H1 (cell line): ENCODE measurements at regions not wholly inside any gene's neighbourhood (a gene's known extent, or its start where the extent isn't known, plus 50 kb on each side); places are given as distances from the start of the nearest gene placed in this dataset.

ENCODE experiments used
- CBX8 ChIP-seq: fragments of 300-800, 300-1000 bp; sonication (generic); IDR thresholded peaks from 2 replicates; pipeline ENCODE4 v1.7.1; 2016; ENCODE audit warnings: low read depth, low read length, borderline replicate concordance
- CTBP2 ChIP-seq: IDR thresholded peaks from 2 replicates; pipeline ENCODE4 v1.7.0; 2011; ENCODE audit warnings: borderline replicate concordance, mild to moderate bottlenecking, moderate library complexity, mixed read lengths, low read length; ENCODE audit not compliant: insufficient read depth, insufficient read length
- MAX ChIP-seq: IDR thresholded peaks from 2 replicates; pipeline ENCODE4 v1.6.1; 2012; ENCODE audit warnings: inconsistent platforms
- RAD21 ChIP-seq, 2 experiments: IDR thresholded peaks in 1 of 2; conservative IDR thresholded peaks in 1 of 2; 2 replicates each; pipeline ENCODE4 v1.6.1; 2011; ENCODE audit warnings: low read depth in 2 of 2, low read length in 2 of 2, improper control_type of control experiment in 1 of 2, inconsistent platforms in 1 of 2, mild to moderate bottlenecking in 1 of 2, moderate library complexity in 1 of 2
- RXRA ChIP-seq: IDR thresholded peaks from 2 replicates; pipeline ENCODE4 v1.6.1; 2011; ENCODE audit warnings: low read depth, mild to moderate bottlenecking, low read length, moderate library complexity; ENCODE audit not compliant: insufficient read depth
- SRF ChIP-seq: IDR thresholded peaks from 2 replicates; pipeline ENCODE4 v1.6.1; 2011; ENCODE audit warnings: mild to moderate bottlenecking, low read depth, low read length, moderate library complexity
- TCF12 ChIP-seq: IDR thresholded peaks from 2 replicates; pipeline ENCODE4 v1.6.1; 2011; ENCODE audit warnings: low read depth, mild to moderate bottlenecking, low read length
- TF ChIP-seq, protein P1 (sequence below): fragments of 300-600 bp; sonication (generic); IDR thresholded peaks from 2 replicates; pipeline ENCODE4 v1.7.1; 2012; ENCODE audit warnings: low read length, moderate library complexity, mild to moderate bottlenecking, inconsistent platforms; ENCODE audit not compliant: insufficient replicate concordance

GRCh38 chr6:11938285-11938890 is 73.7 kb upstream of the HIVEP1 start (continued):
- TF ChIP-seq, protein P1, sequence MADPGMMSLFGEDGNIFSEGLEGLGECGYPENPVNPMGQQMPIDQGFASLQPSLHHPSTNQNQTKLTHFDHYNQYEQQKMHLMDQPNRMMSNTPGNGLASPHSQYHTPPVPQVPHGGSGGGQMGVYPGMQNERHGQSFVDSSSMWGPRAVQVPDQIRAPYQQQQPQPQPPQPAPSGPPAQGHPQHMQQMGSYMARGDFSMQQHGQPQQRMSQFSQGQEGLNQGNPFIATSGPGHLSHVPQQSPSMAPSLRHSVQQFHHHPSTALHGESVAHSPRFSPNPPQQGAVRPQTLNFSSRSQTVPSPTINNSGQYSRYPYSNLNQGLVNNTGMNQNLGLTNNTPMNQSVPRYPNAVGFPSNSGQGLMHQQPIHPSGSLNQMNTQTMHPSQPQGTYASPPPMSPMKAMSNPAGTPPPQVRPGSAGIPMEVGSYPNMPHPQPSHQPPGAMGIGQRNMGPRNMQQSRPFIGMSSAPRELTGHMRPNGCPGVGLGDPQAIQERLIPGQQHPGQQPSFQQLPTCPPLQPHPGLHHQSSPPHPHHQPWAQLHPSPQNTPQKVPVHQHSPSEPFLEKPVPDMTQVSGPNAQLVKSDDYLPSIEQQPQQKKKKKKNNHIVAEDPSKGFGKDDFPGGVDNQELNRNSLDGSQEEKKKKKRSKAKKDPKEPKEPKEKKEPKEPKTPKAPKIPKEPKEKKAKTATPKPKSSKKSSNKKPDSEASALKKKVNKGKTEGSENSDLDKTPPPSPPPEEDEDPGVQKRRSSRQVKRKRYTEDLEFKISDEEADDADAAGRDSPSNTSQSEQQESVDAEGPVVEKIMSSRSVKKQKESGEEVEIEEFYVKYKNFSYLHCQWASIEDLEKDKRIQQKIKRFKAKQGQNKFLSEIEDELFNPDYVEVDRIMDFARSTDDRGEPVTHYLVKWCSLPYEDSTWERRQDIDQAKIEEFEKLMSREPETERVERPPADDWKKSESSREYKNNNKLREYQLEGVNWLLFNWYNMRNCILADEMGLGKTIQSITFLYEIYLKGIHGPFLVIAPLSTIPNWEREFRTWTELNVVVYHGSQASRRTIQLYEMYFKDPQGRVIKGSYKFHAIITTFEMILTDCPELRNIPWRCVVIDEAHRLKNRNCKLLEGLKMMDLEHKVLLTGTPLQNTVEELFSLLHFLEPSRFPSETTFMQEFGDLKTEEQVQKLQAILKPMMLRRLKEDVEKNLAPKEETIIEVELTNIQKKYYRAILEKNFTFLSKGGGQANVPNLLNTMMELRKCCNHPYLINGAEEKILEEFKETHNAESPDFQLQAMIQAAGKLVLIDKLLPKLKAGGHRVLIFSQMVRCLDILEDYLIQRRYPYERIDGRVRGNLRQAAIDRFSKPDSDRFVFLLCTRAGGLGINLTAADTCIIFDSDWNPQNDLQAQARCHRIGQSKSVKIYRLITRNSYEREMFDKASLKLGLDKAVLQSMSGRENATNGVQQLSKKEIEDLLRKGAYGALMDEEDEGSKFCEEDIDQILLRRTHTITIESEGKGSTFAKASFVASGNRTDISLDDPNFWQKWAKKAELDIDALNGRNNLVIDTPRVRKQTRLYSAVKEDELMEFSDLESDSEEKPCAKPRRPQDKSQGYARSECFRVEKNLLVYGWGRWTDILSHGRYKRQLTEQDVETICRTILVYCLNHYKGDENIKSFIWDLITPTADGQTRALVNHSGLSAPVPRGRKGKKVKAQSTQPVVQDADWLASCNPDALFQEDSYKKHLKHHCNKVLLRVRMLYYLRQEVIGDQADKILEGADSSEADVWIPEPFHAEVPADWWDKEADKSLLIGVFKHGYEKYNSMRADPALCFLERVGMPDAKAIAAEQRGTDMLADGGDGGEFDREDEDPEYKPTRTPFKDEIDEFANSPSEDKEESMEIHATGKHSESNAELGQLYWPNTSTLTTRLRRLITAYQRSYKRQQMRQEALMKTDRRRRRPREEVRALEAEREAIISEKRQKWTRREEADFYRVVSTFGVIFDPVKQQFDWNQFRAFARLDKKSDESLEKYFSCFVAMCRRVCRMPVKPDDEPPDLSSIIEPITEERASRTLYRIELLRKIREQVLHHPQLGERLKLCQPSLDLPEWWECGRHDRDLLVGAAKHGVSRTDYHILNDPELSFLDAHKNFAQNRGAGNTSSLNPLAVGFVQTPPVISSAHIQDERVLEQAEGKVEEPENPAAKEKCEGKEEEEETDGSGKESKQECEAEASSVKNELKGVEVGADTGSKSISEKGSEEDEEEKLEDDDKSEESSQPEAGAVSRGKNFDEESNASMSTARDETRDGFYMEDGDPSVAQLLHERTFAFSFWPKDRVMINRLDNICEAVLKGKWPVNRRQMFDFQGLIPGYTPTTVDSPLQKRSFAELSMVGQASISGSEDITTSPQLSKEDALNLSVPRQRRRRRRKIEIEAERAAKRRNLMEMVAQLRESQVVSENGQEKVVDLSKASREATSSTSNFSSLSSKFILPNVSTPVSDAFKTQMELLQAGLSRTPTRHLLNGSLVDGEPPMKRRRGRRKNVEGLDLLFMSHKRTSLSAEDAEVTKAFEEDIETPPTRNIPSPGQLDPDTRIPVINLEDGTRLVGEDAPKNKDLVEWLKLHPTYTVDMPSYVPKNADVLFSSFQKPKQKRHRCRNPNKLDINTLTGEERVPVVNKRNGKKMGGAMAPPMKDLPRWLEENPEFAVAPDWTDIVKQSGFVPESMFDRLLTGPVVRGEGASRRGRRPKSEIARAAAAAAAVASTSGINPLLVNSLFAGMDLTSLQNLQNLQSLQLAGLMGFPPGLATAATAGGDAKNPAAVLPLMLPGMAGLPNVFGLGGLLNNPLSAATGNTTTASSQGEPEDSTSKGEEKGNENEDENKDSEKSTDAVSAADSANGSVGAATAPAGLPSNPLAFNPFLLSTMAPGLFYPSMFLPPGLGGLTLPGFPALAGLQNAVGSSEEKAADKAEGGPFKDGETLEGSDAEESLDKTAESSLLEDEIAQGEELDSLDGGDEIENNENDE: no peak
- TF ChIP-seq MAX (peak; percentile 67), RAD21 (IDR thresholded peaks at IDR 0.05 in 1 of 2, conservative IDR thresholded peaks at IDR 0.05 in 1 of 2; ENCODE audit: low read depth in 2 of 2, low read length in 2 of 2) (peak in 1 of 2 experiments; percentile 21; a peak in 2 of 4 replicates), SRF (no peak), TCF12 (0 out of 2 replicates have a peak, but pooled peaks have one; percentile 13), CTBP2 (peak; percentile 61), RXRA (no peak), CBX8 (no peak)
